DMS153 treated with DMSO at 0.1 percent for 48 hours (cell line): ENCODE measurements at regions not wholly inside any gene's neighbourhood (a gene's known extent, or its start where the extent isn't known, plus 50 kb on each side); places are given as distances from the start of the nearest gene placed in this dataset.

Experiments used
- DNase-seq: peaks from one replicate; lab custom pipeline; 2025; ENCODE audit not compliant: unreplicated experiment; lab: John Stamatoyannopoulos, UW

GRCh38 chr6:135796643-135797305 is 54.7 kb upstream of the PDE7B start:
- no peak for DNase-seq

- DNase-seq = no peak
These were observed 54.1 kb upstream of the PDE7B start for GRCh38 chr6:135797361-135797760.

GRCh38 chr6:135798751-135799515 is 52.6 kb upstream of the PDE7B start:
- DNase-seq = no peak
